ENCODE measurements at regions not wholly inside any gene's neighbourhood (a gene's known extent, or its start where the extent isn't known, plus 50 kb on each side); places are given as distances from the start of the nearest gene placed in this dataset.

- Histone ChIP-seq H2AFZ (ENCODE audit: low read length) (no peak overlapping the region), H4K20me1 (ENCODE audit: insufficient read depth, low read length) (no peaks in the 10 kb centered on the region), H3K27me3 (ENCODE audit: control insufficient read depth in 1 of 2, insufficient read depth in 2 of 2, low read length in 2 of 2) (no peaks in the 10 kb centered on the region), H3K4me2 (ENCODE audit: low read depth, low read length) (no peak overlapping the region), H3K9me3 (ENCODE audit: low read length) (no peaks in the 10 kb centered on the region), H3K4me1 (ENCODE audit: insufficient read depth, low read length) (no peaks in the 10 kb centered on the region), H3K27ac (ENCODE audit: extremely low read length, insufficient read depth, low read length) (no peak overlapping the region), H3K4me3 (replicated peaks in 1 of 3; ENCODE audit: insufficient read depth in 1 of 3, low read depth in 2 of 3, low read length in 3 of 3) (no peak overlapping the region), H3K79me2 (ENCODE audit: insufficient read depth, low read length) (no peaks in the 10 kb centered on the region), H3K9ac (ENCODE audit: insufficient read depth, low read depth, low read length) (no peak overlapping the region), H3K36me3 (replicated peaks in 1 of 2; ENCODE audit: control insufficient read depth in 1 of 2, insufficient read depth in 2 of 2, low read length in 2 of 2) (no peaks in the 10 kb centered on the region)
- WGBS (ENCODE audit: low lambda C conversion rate), result 4% methylated on average over 5 of the region's 6 CpGs
- FAIRE-seq, result no peak
- TF ChIP-seq REPIN1 (CRISPR knock-in tag; IDR thresholded peaks at IDR 0.05; ENCODE audit: borderline replicate concordance, low read depth), result no peak
- in situ Hi-C loops (cut with HindIII; ENCODE audit: extremely low pct_ligation_motif_present, low pct_unique_long_range_greater_than_20kb), result no loop called here
- no peak for ATAC-seq
- ChIA-PET CTCF (ENCODE audit: low intra/inter-chr PET ratio, low total read pairs) (no interaction called here), POLR2A (no interaction called here)
- no peak for DNase-seq (ENCODE audit: low spot score)
- intact Hi-C loops (cut with micrococcal nuclease; ENCODE audit: unreplicated experiment), result no loop called here
- no TSS peak for BruUV-seq (replicated peaks)
These were observed 195.0 kb downstream of the HGF start for GRCh38 chr7:81574723-81575326.

GRCh38 chr7:81573932-81574331 is 195.9 kb downstream of the HGF start:
- Histone ChIP-seq H3K9ac (ENCODE audit: insufficient read depth, low read depth, low read length) (no peak overlapping the region), H3K36me3 (replicated peaks in 1 of 2; ENCODE audit: control insufficient read depth in 1 of 2, insufficient read depth in 2 of 2, low read length in 2 of 2) (no peaks in the 10 kb centered on the region), H3K4me1 (ENCODE audit: insufficient read depth, low read length) (no peaks in the 10 kb centered on the region), H3K27ac (ENCODE audit: extremely low read length, insufficient read depth, low read length) (no peak overlapping the region), H3K27me3 (ENCODE audit: control insufficient read depth in 1 of 2, insufficient read depth in 2 of 2, low read length in 2 of 2) (no peaks in the 10 kb centered on the region), H3K9me3 (ENCODE audit: low read length) (no peaks in the 10 kb centered on the region), H2AFZ (ENCODE audit: low read length) (no peak overlapping the region), H4K20me1 (ENCODE audit: insufficient read depth, low read length) (no peaks in the 10 kb centered on the region), H3K79me2 (ENCODE audit: insufficient read depth, low read length) (no peaks in the 10 kb centered on the region), H3K4me2 (ENCODE audit: low read depth, low read length) (no peak overlapping the region), H3K4me3 (replicated peaks in 1 of 3; ENCODE audit: insufficient read depth in 1 of 3, low read depth in 2 of 3, low read length in 3 of 3) (no peak overlapping the region)
- POLR2A ChIA-PET, result no interaction called here
- intact Hi-C loops (cut with micrococcal nuclease; ENCODE audit: unreplicated experiment) (no loop called here), in situ Hi-C loops (cut with HindIII; ENCODE audit: extremely low pct_ligation_motif_present, low pct_unique_long_range_greater_than_20kb) (no loop called here)
- 0% methylated on average over 1 of the region's 1 CpG for WGBS (ENCODE audit: low lambda C conversion rate)
- ATAC-seq (no peak), DNase-seq (ENCODE audit: low spot score) (no peak), FAIRE-seq (no peak)
- BruUV-seq (replicated peaks), result no TSS peak
- TF ChIP-seq AHDC1 (CRISPR knock-in tag; IDR thresholded peaks at IDR 0.05; ENCODE audit: borderline replicate concordance), result no peak
- CTCF ChIA-PET (ENCODE audit: low intra/inter-chr PET ratio, low total read pairs), result no interaction called here

Measured in HepG2 (cell line).